GM19099 (cell line): ENCODE measurements at regions not wholly inside any gene's neighbourhood (a gene's known extent, or its start where the extent isn't known, plus 50 kb on each side); places are given as distances from the start of the nearest gene placed in this dataset.

ENCODE experiments used
- POLR2A ChIP-seq: IDR thresholded peaks from 3 replicates; pipeline ENCODE4 v1.6.1; 2011; ENCODE audit warnings: low read depth; ENCODE audit not compliant: insufficient read length; ENCODE audit errors: extremely low read depth

DNA sequence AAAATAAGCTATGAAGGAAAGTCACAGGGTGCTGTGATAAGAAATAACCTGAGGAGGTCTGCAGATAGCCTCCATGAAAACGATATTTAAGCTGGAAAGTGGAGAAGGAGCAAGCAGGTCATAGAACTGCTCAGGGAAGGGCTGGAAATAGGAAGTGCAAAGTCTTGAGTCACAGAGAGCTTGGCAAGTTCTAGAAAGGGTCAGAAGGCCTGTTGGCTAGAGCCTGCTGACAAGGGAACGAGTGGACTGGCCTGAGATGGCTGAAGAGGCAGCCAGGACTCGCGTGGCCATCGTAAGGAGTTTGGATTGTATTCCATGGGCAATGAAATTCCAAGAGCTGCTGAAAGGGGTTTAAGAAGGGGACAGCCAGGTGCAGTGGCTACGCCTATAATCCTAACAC, 64.7 kb upstream of the IL12A start:
- TF ChIP-seq POLR2A: no peak

DNA sequence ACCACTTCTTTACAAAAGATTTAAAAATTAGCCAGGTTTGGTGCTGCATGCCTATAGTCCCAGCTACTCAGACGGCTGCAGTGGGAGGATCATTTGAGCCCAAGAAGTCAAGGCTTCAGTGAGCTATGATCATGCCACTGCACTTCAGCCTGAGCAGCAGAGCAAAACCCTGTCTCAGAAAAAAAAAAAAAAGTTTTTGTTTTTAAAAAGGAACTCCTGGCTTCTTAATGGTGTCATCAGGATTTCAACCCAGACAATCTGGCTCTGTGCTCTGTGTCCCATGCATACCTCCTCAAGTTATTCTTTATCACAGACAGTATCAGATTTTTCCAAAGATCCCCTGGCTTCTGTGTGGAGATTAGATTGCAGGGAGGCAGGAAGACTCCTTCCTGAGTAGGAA, 64.2 kb upstream of the IL12A start:
- no peak for TF ChIP-seq POLR2A

DNA sequence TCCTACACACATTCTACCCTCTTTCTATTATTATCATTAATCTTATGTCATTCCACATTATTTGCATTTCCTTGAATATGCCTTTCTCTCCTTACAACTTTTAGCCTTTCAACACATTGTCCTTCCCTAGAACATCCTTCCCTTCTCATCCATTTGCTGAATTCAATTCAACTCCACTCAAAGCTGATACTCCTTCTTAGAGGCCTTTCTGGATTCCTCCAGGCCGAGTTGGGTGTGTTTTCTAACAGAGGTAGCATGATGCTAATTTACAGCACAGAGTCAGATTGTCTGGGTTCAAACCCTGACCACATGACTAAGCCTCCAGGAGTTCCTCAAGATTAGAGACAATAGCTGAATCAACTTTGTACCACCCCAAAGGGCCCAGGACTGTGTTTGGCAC, 63.4 kb upstream of the IL12A start:
- no peak for TF ChIP-seq POLR2A

DNA sequence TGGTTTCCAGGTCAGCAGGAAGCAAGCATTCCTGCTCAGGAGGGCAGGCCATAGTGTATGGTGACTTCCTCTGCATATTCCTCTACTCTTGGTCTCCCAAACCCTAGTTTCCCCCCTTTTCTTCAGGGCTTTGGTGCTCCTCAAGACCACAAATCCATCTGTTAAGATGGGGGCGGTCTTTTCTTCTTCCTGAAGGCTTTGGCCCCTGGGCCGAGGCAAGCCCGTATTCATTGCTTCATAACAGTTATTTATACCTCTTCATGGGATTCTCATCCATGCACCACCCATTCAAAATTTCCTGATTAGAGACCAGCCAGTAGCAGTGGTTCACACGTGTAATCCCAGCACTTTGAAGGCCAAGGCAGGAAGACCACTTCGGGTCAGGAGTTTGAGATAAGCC, 62.1 kb upstream of the IL12A start:
- TF ChIP-seq POLR2A: no peak

DNA sequence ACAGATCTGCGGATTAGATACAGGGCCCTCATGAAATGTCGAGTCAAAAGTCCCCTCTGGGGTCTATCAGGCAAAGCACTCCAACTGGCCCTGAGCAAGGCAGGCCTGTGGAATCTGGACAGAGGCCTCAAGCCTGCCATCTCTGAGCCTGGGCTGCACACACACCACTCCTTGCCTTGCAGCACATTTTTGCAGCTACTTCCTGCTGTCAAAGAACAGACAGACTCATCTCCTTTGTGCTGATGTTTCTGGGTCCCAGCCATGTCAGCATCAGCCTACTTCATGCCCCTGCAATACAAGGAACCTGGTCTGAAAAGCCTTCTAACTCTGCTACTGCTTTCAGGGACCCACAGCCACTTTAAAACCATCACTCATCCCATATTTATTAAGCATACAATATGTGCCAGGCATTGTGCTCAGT, 60.6 kb upstream of the IL12A start:
- no peak for TF ChIP-seq POLR2A

DNA sequence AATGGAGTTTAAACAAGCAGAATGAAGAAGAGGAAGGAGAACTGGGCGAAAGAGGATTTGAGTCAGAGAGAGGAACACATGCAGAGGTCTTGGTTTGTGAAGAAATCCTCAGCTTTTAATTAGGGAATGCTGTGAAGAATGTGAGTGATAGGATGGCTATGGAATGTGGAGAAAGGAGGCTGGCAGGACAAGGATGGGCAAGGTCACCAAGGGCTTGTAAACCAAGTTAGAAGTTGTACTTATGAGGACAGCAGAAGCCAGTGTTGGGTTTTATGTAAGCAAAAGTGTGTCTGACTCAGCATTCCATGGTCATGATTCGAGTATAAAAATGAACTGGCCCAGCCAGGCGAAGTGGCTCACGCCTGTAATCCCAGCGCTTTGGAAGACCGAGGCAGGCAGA, 60.0 kb upstream of the IL12A start:
- TF ChIP-seq POLR2A: no peak

DNA sequence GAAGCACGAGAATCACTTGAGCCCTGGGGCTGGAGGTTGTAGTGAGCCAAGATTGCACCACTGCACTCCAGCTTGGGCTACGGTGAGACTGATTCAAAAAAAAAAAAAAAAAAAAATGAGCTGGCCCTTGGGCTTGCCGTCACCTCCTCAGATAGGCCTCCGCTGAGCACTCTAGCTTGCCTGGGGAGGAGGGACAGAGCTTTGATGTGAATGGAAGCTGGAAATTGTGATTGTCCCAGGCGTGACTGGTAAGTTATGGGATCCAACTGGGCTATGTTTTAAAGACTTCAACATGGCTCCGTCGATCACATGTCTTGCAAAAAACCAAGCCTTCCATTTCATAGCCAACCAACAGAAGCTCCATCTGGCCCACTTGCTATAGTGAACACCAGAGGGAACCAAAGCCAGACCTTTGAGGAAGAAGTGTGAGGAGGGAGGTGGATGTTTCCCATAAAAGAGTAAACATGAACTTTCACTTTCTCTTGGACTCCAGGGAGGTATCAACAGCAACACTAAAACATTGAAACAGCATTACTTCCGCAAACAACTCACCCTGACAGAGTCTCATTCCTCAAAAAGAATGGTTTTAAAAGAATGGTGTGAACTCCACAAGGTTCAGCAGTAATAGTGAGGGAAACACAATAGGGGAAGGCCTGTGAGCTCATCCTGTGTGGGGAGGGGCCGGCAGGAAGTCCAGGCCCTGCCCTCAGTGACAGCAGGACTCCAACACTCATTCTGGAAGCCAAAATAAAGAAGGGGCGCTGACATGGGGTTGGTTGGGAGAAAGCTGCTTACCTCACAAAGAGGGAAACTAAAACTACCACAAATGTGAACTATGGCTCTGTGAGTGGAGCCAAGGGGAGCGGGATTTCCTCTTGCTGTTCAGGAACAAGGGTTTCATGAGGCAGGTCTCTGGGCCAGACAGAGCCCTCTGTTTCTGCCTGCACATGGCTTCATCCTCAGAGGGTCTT, 59.2 kb upstream of the IL12A start:
- no peak for TF ChIP-seq POLR2A

DNA sequence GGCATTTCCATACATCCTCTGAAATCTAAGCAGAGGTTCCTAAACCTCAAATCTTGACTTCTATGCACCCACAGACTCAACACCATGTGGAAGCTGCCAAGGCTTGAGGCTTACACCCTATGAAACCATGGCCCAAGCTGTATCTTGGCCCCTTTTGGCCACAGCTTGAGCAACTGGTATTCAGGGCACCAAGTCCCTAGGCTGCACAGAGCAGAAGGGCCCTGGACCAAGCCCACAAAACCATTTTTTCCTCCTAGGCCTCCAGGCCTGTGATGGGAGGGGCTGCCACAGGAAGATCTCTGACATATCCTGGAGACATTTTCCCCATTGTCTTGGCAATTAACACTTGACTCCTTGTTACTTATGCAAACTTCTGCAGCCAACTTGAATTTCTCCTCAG, 54.4 kb upstream of the IL12A start:
- no peak for TF ChIP-seq POLR2A

DNA sequence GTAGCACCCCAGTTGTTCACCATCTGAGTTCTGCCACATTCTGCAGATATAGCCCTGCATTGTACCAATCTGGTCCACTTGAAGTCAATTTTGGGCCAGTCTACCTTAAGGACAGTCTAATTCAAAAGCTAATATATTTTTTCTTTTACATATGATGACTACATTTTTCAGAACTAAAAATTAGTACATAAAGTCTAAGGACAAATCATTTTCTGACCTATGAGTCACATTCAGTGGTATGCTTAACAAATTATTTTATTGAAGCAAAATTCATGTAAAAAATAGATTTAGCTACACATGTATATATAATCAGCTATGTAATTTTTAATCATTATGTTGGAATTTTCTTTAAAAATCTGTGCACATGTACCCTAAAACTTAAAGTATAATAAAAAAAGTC, 52.1 kb upstream of the IL12A start:
- TF ChIP-seq POLR2A: no peak

DNA sequence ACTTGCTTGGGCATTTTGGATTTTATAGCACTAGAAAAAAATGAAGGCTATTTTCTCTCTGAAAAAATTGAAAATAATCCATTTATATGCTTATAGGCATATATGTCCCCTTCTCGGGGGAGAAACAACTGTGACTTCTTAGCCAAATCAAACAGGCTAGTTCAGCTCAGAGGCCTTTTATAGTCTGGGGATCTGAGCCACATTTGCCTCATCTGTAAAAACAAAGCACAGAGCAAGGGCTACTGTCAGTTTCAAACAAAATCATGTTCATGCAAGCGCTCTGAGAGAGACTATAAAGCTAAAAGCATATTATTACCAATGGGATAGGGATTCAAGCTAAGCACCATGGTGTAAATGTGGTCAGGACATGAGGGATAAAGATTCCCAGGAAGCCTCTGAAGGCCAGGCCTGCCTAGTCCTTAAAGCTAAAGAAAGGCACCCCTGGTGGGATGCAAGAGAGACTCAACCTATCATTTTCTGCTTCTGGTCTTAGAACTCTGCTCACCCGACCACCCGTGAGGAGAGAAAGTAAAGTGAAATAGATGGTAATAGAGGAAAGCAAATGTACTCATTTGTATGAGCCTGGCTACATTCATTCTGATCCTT, 51.0 kb upstream of the IL12A start:
- TF ChIP-seq POLR2A: no peak

DNA sequence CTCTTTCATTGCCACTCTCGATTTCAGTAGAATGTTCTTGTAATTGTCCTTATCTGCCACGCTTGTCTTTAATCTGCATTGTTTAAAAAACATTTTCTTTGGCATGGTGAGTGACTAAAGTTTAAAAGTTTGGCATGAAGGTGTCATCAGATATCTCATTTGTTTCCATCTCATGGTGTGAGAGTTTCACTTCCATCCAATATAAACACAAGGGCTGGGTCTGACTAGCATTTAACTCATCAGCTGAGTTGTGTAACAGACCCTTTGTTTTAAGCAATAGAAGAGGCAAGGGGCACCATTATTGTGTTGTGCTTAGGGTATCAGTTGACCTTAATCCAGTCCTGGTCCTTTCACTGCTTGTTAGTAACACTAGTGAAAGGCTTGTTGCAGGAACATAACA, 49.9 kb upstream of the IL12A start:
- TF ChIP-seq POLR2A: no peak
